Chondrocyte (in vitro differentiated cells): ENCODE measurements at regions not wholly inside any gene's neighbourhood (a gene's known extent, or its start where the extent isn't known, plus 50 kb on each side); places are given as distances from the start of the nearest gene placed in this dataset.

ENCODE experiments used
- DNase-seq: peaks from one replicate; pipeline ENCODE4 v3.0.0; 2021; ENCODE audit warnings: mixed read lengths, low spot score
- H3K27ac Mint-ChIP-seq: one replicate; pipeline ENCODE4 v1.8.0; 2021; ENCODE audit warnings: mild to moderate bottlenecking, moderate library complexity, mixed read lengths; ENCODE audit not compliant: unreplicated experiment
- H3K27me3 Mint-ChIP-seq: 2 replicates; pipeline ENCODE4 v1.8.0; 2021; ENCODE audit warnings: low read depth, mixed read lengths
- H3K36me3 Mint-ChIP-seq: 2 replicates; pipeline ENCODE4 v1.8.0; 2021; ENCODE audit warnings: low read depth, mixed read lengths
- H3K4me1 Mint-ChIP-seq: 2 replicates; pipeline ENCODE4 v1.8.0; 2021; ENCODE audit warnings: low read depth, mild to moderate bottlenecking, mixed read lengths
- H3K4me3 Mint-ChIP-seq: one replicate; pipeline ENCODE4 v1.8.0; 2021; ENCODE audit warnings: mild to moderate bottlenecking, moderate library complexity, mixed read lengths; ENCODE audit not compliant: unreplicated experiment
- H3K9me3 Mint-ChIP-seq: 2 replicates; pipeline ENCODE4 v1.8.0; 2021; ENCODE audit warnings: low read depth, mixed read lengths
- TF ChIP-seq, protein P1 (sequence below): fragments of 200-600 bp; sonication (generic); IDR thresholded peaks from 2 replicates; pipeline ENCODE4 v1.5.0; 2021; ENCODE audit warnings: antibody characterized with exemption, mild to moderate bottlenecking, moderate library complexity

DNA sequence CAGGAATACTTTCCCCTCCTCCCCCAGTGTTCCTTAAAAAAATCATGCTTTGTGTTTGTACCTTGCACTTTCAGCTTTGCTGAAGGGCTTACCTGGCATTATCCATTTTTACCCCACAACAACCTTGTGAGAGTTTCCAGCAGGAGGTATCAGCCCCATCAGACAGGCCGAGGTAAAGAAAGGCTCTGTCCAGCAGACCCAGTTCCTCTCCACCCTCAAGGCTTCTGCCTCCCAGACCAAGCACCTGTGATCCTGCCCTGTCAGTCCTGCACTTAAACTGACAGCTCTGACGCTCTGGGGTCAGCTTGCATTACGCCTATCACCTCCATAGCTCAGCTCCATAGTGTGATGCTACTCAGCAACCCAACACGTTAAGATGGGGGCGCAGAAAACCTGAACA, 803.1 kb downstream of the UQCRFS1 start:
- Mint-ChIP-seq H3K4me3 (no peak overlapping the region), H3K27me3 (peaks cover 11% of the 10 kb centered on the region), H3K4me1 (no peaks in the 10 kb centered on the region), H3K27ac (no peak overlapping the region), H3K9me3 (no peaks in the 10 kb centered on the region), H3K36me3 (no peaks in the 10 kb centered on the region)
- no peak for DNase-seq
- TF ChIP-seq, protein P1, sequence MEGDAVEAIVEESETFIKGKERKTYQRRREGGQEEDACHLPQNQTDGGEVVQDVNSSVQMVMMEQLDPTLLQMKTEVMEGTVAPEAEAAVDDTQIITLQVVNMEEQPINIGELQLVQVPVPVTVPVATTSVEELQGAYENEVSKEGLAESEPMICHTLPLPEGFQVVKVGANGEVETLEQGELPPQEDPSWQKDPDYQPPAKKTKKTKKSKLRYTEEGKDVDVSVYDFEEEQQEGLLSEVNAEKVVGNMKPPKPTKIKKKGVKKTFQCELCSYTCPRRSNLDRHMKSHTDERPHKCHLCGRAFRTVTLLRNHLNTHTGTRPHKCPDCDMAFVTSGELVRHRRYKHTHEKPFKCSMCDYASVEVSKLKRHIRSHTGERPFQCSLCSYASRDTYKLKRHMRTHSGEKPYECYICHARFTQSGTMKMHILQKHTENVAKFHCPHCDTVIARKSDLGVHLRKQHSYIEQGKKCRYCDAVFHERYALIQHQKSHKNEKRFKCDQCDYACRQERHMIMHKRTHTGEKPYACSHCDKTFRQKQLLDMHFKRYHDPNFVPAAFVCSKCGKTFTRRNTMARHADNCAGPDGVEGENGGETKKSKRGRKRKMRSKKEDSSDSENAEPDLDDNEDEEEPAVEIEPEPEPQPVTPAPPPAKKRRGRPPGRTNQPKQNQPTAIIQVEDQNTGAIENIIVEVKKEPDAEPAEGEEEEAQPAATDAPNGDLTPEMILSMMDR, result no peak

GRCh38 chr19:28406966-28407365, 806.0 kb downstream of the UQCRFS1 start:
- no peaks in the 10 kb centered on the region for H3K9me3 Mint-ChIP-seq
- no peak for DNase-seq
- H3K27me3 Mint-ChIP-seq, result peaks cover 24% of the 10 kb centered on the region
- H3K27ac Mint-ChIP-seq, result no peak overlapping the region
- no peaks in the 10 kb centered on the region for H3K36me3 Mint-ChIP-seq
- no peaks in the 10 kb centered on the region for H3K4me1 Mint-ChIP-seq
- TF ChIP-seq, protein P1, result no peak
- H3K4me3 Mint-ChIP-seq, result no peak overlapping the region

DNA sequence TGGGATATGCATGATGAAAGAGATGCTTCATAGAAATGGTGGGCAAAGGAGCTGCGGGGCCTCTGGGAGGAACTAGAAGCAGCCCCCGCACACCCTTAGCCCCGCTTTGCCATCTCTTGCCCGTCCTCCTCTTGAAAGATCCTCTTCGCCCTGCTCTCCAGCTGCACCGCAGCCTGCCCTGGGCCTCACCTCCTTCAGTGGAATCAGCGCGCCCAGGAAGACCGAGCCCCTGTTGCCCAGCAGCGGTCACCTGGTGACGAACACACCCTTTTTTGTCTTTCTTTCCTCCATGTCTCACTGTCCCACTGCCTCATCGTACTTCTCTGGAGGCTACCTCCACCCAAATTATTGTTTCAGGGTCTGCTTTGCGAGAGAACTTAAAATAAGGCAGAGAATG, 807.6 kb downstream of the UQCRFS1 start:
- TF ChIP-seq, protein P1, result no peak
- no peaks in the 10 kb centered on the region for H3K9me3 Mint-ChIP-seq
- peaks cover 24% of the 10 kb centered on the region for H3K27me3 Mint-ChIP-seq

GRCh38 chr19:28404472-28404871, 808.5 kb downstream of the UQCRFS1 start:
- no peak overlapping the region for H3K4me3 Mint-ChIP-seq
- peaks cover 1% of the 10 kb centered on the region for H3K9me3 Mint-ChIP-seq
- H3K27me3 Mint-ChIP-seq, result peaks cover 24% of the 10 kb centered on the region
- DNase-seq, result no peak
- TF ChIP-seq, protein P1, result no peak
- no peaks in the 10 kb centered on the region for H3K36me3 Mint-ChIP-seq
- no peaks in the 10 kb centered on the region for H3K4me1 Mint-ChIP-seq
- H3K27ac Mint-ChIP-seq, result no peak overlapping the region

More for the DNA sequence above, 807.6 kb downstream of the UQCRFS1 start:
- H3K27ac Mint-ChIP-seq, result no peak overlapping the region
- no peak for DNase-seq
- no peaks in the 10 kb centered on the region for H3K4me1 Mint-ChIP-seq
- H3K36me3 Mint-ChIP-seq, result no peaks in the 10 kb centered on the region
- no peak overlapping the region for H3K4me3 Mint-ChIP-seq

DNA sequence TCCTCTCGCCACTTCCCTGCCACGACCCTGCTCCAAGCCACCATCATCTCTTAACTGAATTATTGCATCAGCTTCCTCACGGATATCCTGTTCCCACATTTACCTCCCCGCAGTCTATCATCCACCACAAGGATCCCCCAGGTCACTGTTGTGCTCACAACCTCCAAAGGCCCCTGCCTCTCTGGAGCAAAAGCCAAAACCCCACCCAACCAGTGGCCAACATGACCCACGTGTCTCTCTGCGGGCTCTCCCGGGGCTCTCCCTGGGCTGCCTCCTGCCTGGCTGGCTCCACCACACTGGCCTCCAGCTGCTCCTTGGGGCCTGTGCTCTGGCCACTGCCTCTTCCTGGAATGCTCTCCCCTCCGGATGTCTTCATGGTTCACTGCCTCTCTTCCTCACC, 809.3 kb downstream of the UQCRFS1 start:
- Mint-ChIP-seq H3K27me3 (peaks cover 24% of the 10 kb centered on the region), H3K9me3 (peaks cover 7% of the 10 kb centered on the region), H3K27ac (no peak overlapping the region), H3K36me3 (no peaks in the 10 kb centered on the region), H3K4me3 (no peak overlapping the region), H3K4me1 (no peaks in the 10 kb centered on the region)
- TF ChIP-seq, protein P1, result no peak
- DNase-seq, result no peak
